ENCODE measurements at regions not wholly inside any gene's neighbourhood (a gene's known extent, or its start where the extent isn't known, plus 50 kb on each side); places are given as distances from the start of the nearest gene placed in this dataset.

GRCh38 chr2:221042926-221043325 lies 529.2 kb downstream of the EPHA4 start:
- H3K4me2 ChIP-seq, result no peak overlapping the region
- no peaks in the 10 kb centered on the region for H3K4me1 ChIP-seq
- TF ChIP-seq Cebpa-rat (IDR thresholded peaks at IDR 0.05), result no peak
- H3K36me3 ChIP-seq, result no peaks in the 10 kb centered on the region
- H3K9ac ChIP-seq, result no peak overlapping the region
- no peaks in the 10 kb centered on the region for H3K9me3 ChIP-seq (replicated peaks in 1 of 11)
- no peaks in the 10 kb centered on the region for H3K27me3 ChIP-seq
- no peak overlapping the region for H3K4me3 ChIP-seq
- H3K27ac ChIP-seq, result no peak overlapping the region
- no peaks in the 10 kb centered on the region for H4K20me1 ChIP-seq

DNA sequence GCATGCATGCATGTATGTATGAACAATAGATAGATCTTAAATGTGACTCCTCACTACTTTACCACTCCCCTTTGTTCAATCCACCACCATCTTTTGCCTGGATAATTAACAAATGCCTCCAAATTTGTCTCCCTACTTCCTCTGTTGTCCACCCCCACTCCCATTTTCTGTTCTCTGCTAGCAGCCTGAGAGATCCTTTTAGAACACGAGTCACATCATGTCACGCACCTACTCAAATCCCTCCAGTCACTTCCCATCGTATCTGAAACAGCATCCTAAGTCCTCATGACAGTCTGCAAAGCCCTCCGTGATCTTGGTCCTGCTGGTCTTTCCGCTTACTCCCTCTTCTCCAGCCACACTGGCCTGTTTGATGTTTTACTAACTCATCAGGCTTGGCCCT lies 527.3 kb downstream of the EPHA4 start:
- no peak overlapping the region for H3K4me3 ChIP-seq
- H3K27ac ChIP-seq, result no peak overlapping the region
- no peak for TF ChIP-seq Cebpa-rat (IDR thresholded peaks at IDR 0.05)
- H3K4me1 ChIP-seq, result peaks cover 0 to 6% (median 2%) of the 10 kb centered on the region in 10 experiments; a peak in 8 of 20 replicates
- no peak overlapping the region for H3K9ac ChIP-seq
- H3K9me3 ChIP-seq (replicated peaks in 1 of 11), result no peaks in the 10 kb centered on the region
- no peaks in the 10 kb centered on the region for H3K36me3 ChIP-seq
- H3K4me2 ChIP-seq, result no peak overlapping the region
- no peaks in the 10 kb centered on the region for H3K27me3 ChIP-seq
- H4K20me1 ChIP-seq, result no peaks in the 10 kb centered on the region

GRCh38 chr2:221050020-221050795 lies 521.9 kb downstream of the EPHA4 start:
- Histone ChIP-seq H3K4me1 (peaks cover 0 to 19% (median 12%) of the 10 kb centered on the region in 10 experiments; a peak in 11 of 20 replicates), H3K27ac (no peak overlapping the region), H4K20me1 (no peaks in the 10 kb centered on the region), H3K4me2 (peak overlapping the region in 8 of 11 experiments; percentile 25 to 58 (median 50); a peak in 12 of 22 replicates), H3K27me3 (no peaks in the 10 kb centered on the region), H3K36me3 (no peaks in the 10 kb centered on the region), H3K9ac (no peak overlapping the region), H3K4me3 (no peak overlapping the region), H3K9me3 (replicated peaks in 1 of 11) (no peaks in the 10 kb centered on the region)
- no peak for TF ChIP-seq Cebpa-rat (IDR thresholded peaks at IDR 0.05)

- Histone ChIP-seq H3K27ac (no peak overlapping the region), H3K4me1 (peaks cover 0 to 19% (median 12%) of the 10 kb centered on the region in 10 experiments; a peak in 11 of 20 replicates), H3K36me3 (no peaks in the 10 kb centered on the region), H3K4me3 (no peak overlapping the region), H4K20me1 (no peaks in the 10 kb centered on the region), H3K27me3 (no peaks in the 10 kb centered on the region), H3K9me3 (replicated peaks in 1 of 11) (peaks cover 0 to under 1% (median 0%) of the 10 kb centered on the region in 11 experiments; a peak in 1 of 22 replicates), H3K9ac (no peak overlapping the region), H3K4me2 (peak overlapping the region in 3 of 11 experiments; percentile 47 to 58 (median 54); a peak in 2 of 22 replicates)
- no peak for TF ChIP-seq Cebpa-rat (IDR thresholded peaks at IDR 0.05)
These were observed 520.9 kb downstream of the EPHA4 start for GRCh38 chr2:221051162-221051561.

GRCh38 chr2:221060376-221060775 lies 511.7 kb downstream of the EPHA4 start:
- Histone ChIP-seq H3K27ac (no peak overlapping the region), H4K20me1 (no peaks in the 10 kb centered on the region), H3K4me3 (no peak overlapping the region), H3K9ac (no peak overlapping the region), H3K4me1 (0 out of 20 replicates have a peak, but pooled peaks cover 0 to 4% (median 0%) of the 10 kb centered on the region in 10 experiments), H3K27me3 (no peaks in the 10 kb centered on the region), H3K9me3 (replicated peaks in 1 of 11) (peaks cover 18 to 32% (median 26%) of the 10 kb centered on the region in 11 experiments), H3K36me3 (no peaks in the 10 kb centered on the region), H3K4me2 (no peak overlapping the region)
- no peak for TF ChIP-seq Cebpa-rat (IDR thresholded peaks at IDR 0.05)

DNA sequence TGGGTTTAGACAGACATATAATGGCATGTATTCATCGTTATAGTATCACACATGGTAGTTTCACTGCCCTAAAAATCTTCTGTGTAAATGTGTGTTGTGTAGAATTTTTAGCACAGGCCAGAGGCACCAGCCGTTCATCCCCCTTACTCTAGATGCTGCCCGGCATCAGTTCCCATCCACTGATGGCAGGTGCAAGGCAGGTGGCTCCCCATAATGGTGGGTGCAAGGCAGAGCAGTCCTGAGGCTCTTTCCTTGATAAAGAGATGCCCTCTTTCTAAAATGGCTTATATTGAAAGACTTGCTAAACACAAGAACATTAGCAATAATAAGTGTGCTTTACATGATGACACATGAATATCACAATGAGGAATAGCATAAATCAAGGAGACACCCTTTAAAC lies 508.5 kb downstream of the EPHA4 start:
- no peak for TF ChIP-seq Cebpa-rat (IDR thresholded peaks at IDR 0.05)
- H3K4me2 ChIP-seq, result no peak overlapping the region
- no peak overlapping the region for H3K9ac ChIP-seq
- no peaks in the 10 kb centered on the region for H4K20me1 ChIP-seq
- H3K27me3 ChIP-seq, result no peaks in the 10 kb centered on the region
- H3K4me1 ChIP-seq, result no peaks in the 10 kb centered on the region
- H3K9me3 ChIP-seq (replicated peaks in 1 of 11), result peaks cover 1 to 10% (median 4%) of the 10 kb centered on the region in 11 experiments; a peak in 16 of 22 replicates
- H3K36me3 ChIP-seq, result no peaks in the 10 kb centered on the region
- H3K27ac ChIP-seq, result no peak overlapping the region
- no peak overlapping the region for H3K4me3 ChIP-seq

GRCh38 chr2:221064058-221064854 lies 507.8 kb downstream of the EPHA4 start:
- H3K27me3 ChIP-seq, result no peaks in the 10 kb centered on the region
- peaks cover 0 to 3% (median 0%) of the 10 kb centered on the region in 11 experiments; a peak in 3 of 22 replicates for H3K9me3 ChIP-seq (replicated peaks in 1 of 11)
- no peak overlapping the region for H3K4me2 ChIP-seq
- no peak overlapping the region for H3K4me3 ChIP-seq
- TF ChIP-seq Cebpa-rat (IDR thresholded peaks at IDR 0.05), result no peak
- H3K9ac ChIP-seq, result no peak overlapping the region
- H3K36me3 ChIP-seq, result no peaks in the 10 kb centered on the region
- H3K27ac ChIP-seq, result no peak overlapping the region
- H4K20me1 ChIP-seq, result no peaks in the 10 kb centered on the region
- no peaks in the 10 kb centered on the region for H3K4me1 ChIP-seq

DNA sequence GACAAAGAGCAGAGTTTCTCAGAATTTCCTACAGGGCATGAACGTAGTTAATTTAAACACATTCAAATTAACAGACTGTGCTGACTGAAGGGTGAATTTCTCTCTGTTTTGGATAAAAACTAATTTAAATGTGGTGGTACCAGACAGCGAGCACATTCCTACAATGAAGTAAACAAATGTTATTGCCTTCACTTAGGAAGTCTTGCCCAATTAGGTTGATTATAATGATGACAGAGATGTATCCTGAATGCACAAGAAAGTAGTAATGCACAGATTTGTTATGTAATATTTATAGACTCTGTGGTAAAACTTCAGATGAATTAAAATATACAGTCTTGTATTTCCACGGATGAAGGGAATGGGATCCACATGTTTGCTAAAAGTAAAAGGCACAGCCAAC lies 507.2 kb downstream of the EPHA4 start:
- Histone ChIP-seq H3K27ac (no peak overlapping the region), H3K36me3 (no peaks in the 10 kb centered on the region), H3K27me3 (no peaks in the 10 kb centered on the region), H3K4me1 (no peaks in the 10 kb centered on the region), H4K20me1 (no peaks in the 10 kb centered on the region), H3K9me3 (replicated peaks in 1 of 11) (peaks cover 0 to under 1% (median 0%) of the 10 kb centered on the region in 11 experiments; a peak in 1 of 22 replicates), H3K9ac (no peak overlapping the region), H3K4me3 (no peak overlapping the region), H3K4me2 (no peak overlapping the region)
- no peak for TF ChIP-seq Cebpa-rat (IDR thresholded peaks at IDR 0.05)

DNA sequence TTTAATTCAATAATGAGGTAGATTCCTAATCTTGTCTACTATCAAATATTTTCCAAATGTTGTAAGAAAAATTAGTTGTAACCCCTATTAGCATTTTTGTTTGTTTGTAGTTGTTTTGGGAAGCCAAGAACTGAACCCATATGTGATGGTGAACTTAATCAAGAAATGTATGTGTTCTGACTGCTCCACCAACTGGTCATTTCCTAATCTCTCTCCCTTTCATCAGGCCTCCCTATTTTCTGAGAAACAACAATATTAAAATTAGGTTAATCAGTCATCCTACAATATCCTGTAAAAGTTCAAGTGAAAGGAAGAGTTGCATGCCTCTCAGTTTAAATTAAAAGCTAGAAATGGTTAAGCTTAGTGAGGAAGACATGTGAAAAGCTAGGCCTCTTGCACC lies 504.0 kb downstream of the EPHA4 start:
- H3K27ac ChIP-seq, result no peak overlapping the region
- H3K4me1 ChIP-seq, result no peaks in the 10 kb centered on the region
- no peak overlapping the region for H3K9ac ChIP-seq
- H3K36me3 ChIP-seq, result no peaks in the 10 kb centered on the region
- H3K27me3 ChIP-seq, result no peaks in the 10 kb centered on the region
- peaks cover 20 to 26% (median 23%) of the 10 kb centered on the region in 11 experiments for H3K9me3 ChIP-seq (replicated peaks in 1 of 11)
- no peak for TF ChIP-seq Cebpa-rat (IDR thresholded peaks at IDR 0.05)
- no peak overlapping the region for H3K4me3 ChIP-seq
- no peak overlapping the region for H3K4me2 ChIP-seq
- no peaks in the 10 kb centered on the region for H4K20me1 ChIP-seq
